ENCODE measurements at regions not wholly inside any gene's neighbourhood (a gene's known extent, or its start where the extent isn't known, plus 50 kb on each side); places are given as distances from the start of the nearest gene placed in this dataset.

- TF ChIP-seq, protein P1, sequence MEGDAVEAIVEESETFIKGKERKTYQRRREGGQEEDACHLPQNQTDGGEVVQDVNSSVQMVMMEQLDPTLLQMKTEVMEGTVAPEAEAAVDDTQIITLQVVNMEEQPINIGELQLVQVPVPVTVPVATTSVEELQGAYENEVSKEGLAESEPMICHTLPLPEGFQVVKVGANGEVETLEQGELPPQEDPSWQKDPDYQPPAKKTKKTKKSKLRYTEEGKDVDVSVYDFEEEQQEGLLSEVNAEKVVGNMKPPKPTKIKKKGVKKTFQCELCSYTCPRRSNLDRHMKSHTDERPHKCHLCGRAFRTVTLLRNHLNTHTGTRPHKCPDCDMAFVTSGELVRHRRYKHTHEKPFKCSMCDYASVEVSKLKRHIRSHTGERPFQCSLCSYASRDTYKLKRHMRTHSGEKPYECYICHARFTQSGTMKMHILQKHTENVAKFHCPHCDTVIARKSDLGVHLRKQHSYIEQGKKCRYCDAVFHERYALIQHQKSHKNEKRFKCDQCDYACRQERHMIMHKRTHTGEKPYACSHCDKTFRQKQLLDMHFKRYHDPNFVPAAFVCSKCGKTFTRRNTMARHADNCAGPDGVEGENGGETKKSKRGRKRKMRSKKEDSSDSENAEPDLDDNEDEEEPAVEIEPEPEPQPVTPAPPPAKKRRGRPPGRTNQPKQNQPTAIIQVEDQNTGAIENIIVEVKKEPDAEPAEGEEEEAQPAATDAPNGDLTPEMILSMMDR (IDR thresholded peaks at IDR 0.05) = no peak
- TF ChIP-seq POLR2A (IDR thresholded peaks at IDR 0.05) = no peak
Observed at GRCh38 chr5:62682059-62682458, 103.4 kb downstream of the LRRC70 start.
